Neural progenitor cell (in vitro differentiated cells): ENCODE measurements at regions not wholly inside any gene's neighbourhood (a gene's known extent, or its start where the extent isn't known, plus 50 kb on each side); places are given as distances from the start of the nearest gene placed in this dataset.

Experiments
- DNase-seq: peaks from one replicate; pipeline ENCODE4 v3.0.0-alpha.2; 2016; ENCODE audit warnings: low spot score
- H2AFZ ChIP-seq: fragments of 200-600 bp; sonication (generic); replicated peaks from 2 replicates; pipeline ENCODE4 v1.6.1; 2016; ENCODE audit warnings: antibody characterized with exemption
- H3F3A ChIP-seq: fragments of 200-600 bp; sonication (generic); 2 replicates; pipeline ENCODE4 v1.6.1; 2016; ENCODE audit warnings: antibody characterized with exemption, low read depth
- H3K27ac ChIP-seq: fragments of 200-600 bp; sonication (generic); 2 replicates; pipeline ENCODE4 v1.5.1; 2016; ENCODE audit warnings: mild to moderate bottlenecking
- H3K27me3 ChIP-seq: fragments of 200-600 bp; sonication (generic); 2 replicates; pipeline ENCODE4 v1.6.1; 2016; ENCODE audit warnings: mild to moderate bottlenecking, moderate library complexity
- H3K36me3 ChIP-seq: fragments of 200-600 bp; sonication (generic); 2 replicates; pipeline ENCODE4 v1.5.1; 2016
- H3K4me1 ChIP-seq: fragments of 200-600 bp; sonication (generic); 2 replicates; pipeline ENCODE4 v1.6.1; 2016; ENCODE audit warnings: mixed run types
- H3K4me2 ChIP-seq: fragments of 200-600 bp; sonication (generic); 2 replicates; pipeline ENCODE4 v1.6.1; 2016
- H3K4me3 ChIP-seq: fragments of 200-600 bp; sonication (generic); 2 replicates; pipeline ENCODE4 v1.5.1; 2016
- H3K79me2 ChIP-seq: fragments of 200-600 bp; sonication (generic); 2 replicates; pipeline ENCODE4 v1.6.1; 2016; ENCODE audit warnings: low read depth
- H3K9ac ChIP-seq: fragments of 200-600 bp; sonication (generic); 2 replicates; pipeline ENCODE4 v1.6.1; 2016
- H3K9me3 ChIP-seq: fragments of 200-600 bp; sonication (generic); 2 replicates; pipeline ENCODE4 v1.5.1; 2016; ENCODE audit warnings: low read depth
- H4K20me1 ChIP-seq: fragments of 200-600 bp; sonication (generic); 2 replicates; pipeline ENCODE4 v1.6.1; 2016; ENCODE audit warnings: low read depth
- H3K27ac Mint-ChIP-seq: 3 replicates; pipeline ENCODE4 v1.8.0; 2021; ENCODE audit warnings: mixed read lengths
- H3K27me3 Mint-ChIP-seq: 2 replicates; pipeline ENCODE4 v1.8.0; 2022; ENCODE audit warnings: low read depth, mild to moderate bottlenecking, inconsistent platforms, moderate library complexity, mixed read lengths; ENCODE audit not compliant: insufficient read depth
- H3K36me3 Mint-ChIP-seq: 3 replicates; pipeline ENCODE4 v1.8.0; 2021; ENCODE audit warnings: mixed read lengths
- H3K4me1 Mint-ChIP-seq: 3 replicates; pipeline ENCODE4 v1.8.0; 2021; ENCODE audit warnings: mixed read lengths
- H3K4me3 Mint-ChIP-seq: 3 replicates; pipeline ENCODE4 v1.8.0; 2021; ENCODE audit warnings: mild to moderate bottlenecking, moderate library complexity, mixed read lengths
- H3K9me3 Mint-ChIP-seq: 3 replicates; pipeline ENCODE4 v1.8.0; 2020; ENCODE audit warnings: mixed read lengths
- CTCF ChIP-seq: fragments of 200-600 bp; sonication (generic); IDR thresholded peaks from 2 replicates; pipeline ENCODE4 v1.5.1; 2017; ENCODE audit warnings: antibody characterized with exemption, mild to moderate bottlenecking
- EZH2 ChIP-seq: fragments of 200-600 bp; sonication (generic); IDR thresholded peaks from 2 replicates; pipeline ENCODE4 v1.6.1; 2017; ENCODE audit warnings: antibody characterized with exemption, mild to moderate bottlenecking, moderate library complexity
- EZH2phosphoT487 ChIP-seq: fragments of 200-600 bp; sonication (generic); IDR thresholded peaks from 2 replicates; pipeline ENCODE4 v1.6.1; 2017; ENCODE audit warnings: antibody characterized with exemption

GRCh38 chr1:208855403-208855802 lies 611.2 kb upstream of the PLXNA2 start:
- H3K36me3 ChIP-seq = no peaks in the 10 kb centered on the region
- H3K27ac Mint-ChIP-seq = no peak overlapping the region
- H3K9ac ChIP-seq = no peak overlapping the region
- H3K4me3 Mint-ChIP-seq = no peak overlapping the region
- no peaks in the 10 kb centered on the region for H3F3A ChIP-seq
- no peak overlapping the region for H3K4me3 ChIP-seq
- H3K27me3 Mint-ChIP-seq = peaks cover 3% of the 10 kb centered on the region
- no peaks in the 10 kb centered on the region for H3K4me1 ChIP-seq
- TF ChIP-seq EZH2phosphoT487 = no peak
- H3K36me3 Mint-ChIP-seq = no peaks in the 10 kb centered on the region
- no peak overlapping the region for H3K4me2 ChIP-seq
- no peak overlapping the region for H2AFZ ChIP-seq
- DNase-seq = no peak
- H3K27ac ChIP-seq = no peak overlapping the region
- H3K4me1 Mint-ChIP-seq = no peaks in the 10 kb centered on the region
- H3K9me3 ChIP-seq = no peaks in the 10 kb centered on the region
- no peaks in the 10 kb centered on the region for H3K27me3 ChIP-seq
- no peaks in the 10 kb centered on the region for H4K20me1 ChIP-seq
- peaks cover 2% of the 10 kb centered on the region for H3K9me3 Mint-ChIP-seq
- no peaks in the 10 kb centered on the region for H3K79me2 ChIP-seq

GRCh38 chr1:208857465-208857864 lies 613.3 kb upstream of the PLXNA2 start:
- Mint-ChIP-seq H3K36me3 (no peaks in the 10 kb centered on the region), H3K27ac (no peak overlapping the region)
- no peak for DNase-seq

GRCh38 chr1:208858738-208859137 lies 614.6 kb upstream of the PLXNA2 start:
- TF ChIP-seq EZH2 (no peak), EZH2phosphoT487 (no peak), CTCF (no peak)
- no peak overlapping the region for H3K27ac Mint-ChIP-seq
- H3K9me3 ChIP-seq = no peaks in the 10 kb centered on the region

More at GRCh38 chr1:208857465-208857864, 613.3 kb upstream of the PLXNA2 start:
- Histone ChIP-seq H2AFZ (no peak overlapping the region), H3F3A (no peaks in the 10 kb centered on the region), H3K9ac (no peak overlapping the region), H3K27me3 (no peaks in the 10 kb centered on the region), H3K4me2 (no peak overlapping the region), H3K9me3 (no peaks in the 10 kb centered on the region), H3K79me2 (no peaks in the 10 kb centered on the region), H3K27ac (no peak overlapping the region), H3K4me1 (no peaks in the 10 kb centered on the region), H3K4me3 (no peak overlapping the region), H4K20me1 (no peaks in the 10 kb centered on the region), H3K36me3 (no peaks in the 10 kb centered on the region)
- Mint-ChIP-seq H3K4me1 (no peaks in the 10 kb centered on the region), H3K9me3 (peaks cover 5% of the 10 kb centered on the region), H3K27me3 (peaks cover 3% of the 10 kb centered on the region), H3K4me3 (no peak overlapping the region)
- TF ChIP-seq EZH2phosphoT487 (no peak), EZH2 (no peak), CTCF (no peak)

GRCh38 chr1:208864366-208864965 lies 620.3 kb upstream of the PLXNA2 start:
- Histone ChIP-seq H3K79me2 (no peaks in the 10 kb centered on the region), H3F3A (no peaks in the 10 kb centered on the region), H3K4me3 (no peak overlapping the region), H3K27me3 (no peaks in the 10 kb centered on the region), H3K4me2 (no peak overlapping the region), H4K20me1 (no peaks in the 10 kb centered on the region), H3K9me3 (no peaks in the 10 kb centered on the region), H3K36me3 (no peaks in the 10 kb centered on the region), H3K27ac (no peak overlapping the region), H3K9ac (no peak overlapping the region), H2AFZ (no peak overlapping the region), H3K4me1 (no peaks in the 10 kb centered on the region)
- Mint-ChIP-seq H3K27ac (no peak overlapping the region), H3K4me1 (no peaks in the 10 kb centered on the region), H3K36me3 (no peaks in the 10 kb centered on the region), H3K27me3 (peaks cover 2% of the 10 kb centered on the region), H3K4me3 (no peak overlapping the region), H3K9me3 (peaks cover 3% of the 10 kb centered on the region)
- TF ChIP-seq EZH2phosphoT487 = no peak
- no peak for TF ChIP-seq EZH2
- no peak for TF ChIP-seq CTCF
- no peak for DNase-seq

More at GRCh38 chr1:208858738-208859137, 614.6 kb upstream of the PLXNA2 start:
- Mint-ChIP-seq H3K4me1 (no peaks in the 10 kb centered on the region), H3K36me3 (no peaks in the 10 kb centered on the region), H3K9me3 (peaks cover 5% of the 10 kb centered on the region), H3K27me3 (peaks cover 3% of the 10 kb centered on the region), H3K4me3 (no peak overlapping the region)
- no peak overlapping the region for H2AFZ ChIP-seq
- no peak overlapping the region for H3K9ac ChIP-seq
- no peaks in the 10 kb centered on the region for H3K4me1 ChIP-seq
- no peaks in the 10 kb centered on the region for H3F3A ChIP-seq
- no peak overlapping the region for H3K27ac ChIP-seq
- H3K36me3 ChIP-seq = no peaks in the 10 kb centered on the region
- H4K20me1 ChIP-seq = no peaks in the 10 kb centered on the region
- H3K4me2 ChIP-seq = no peak overlapping the region
- DNase-seq = no peak
- no peaks in the 10 kb centered on the region for H3K27me3 ChIP-seq
- no peak overlapping the region for H3K4me3 ChIP-seq
- no peaks in the 10 kb centered on the region for H3K79me2 ChIP-seq
